Right hindlimb (tissue), 1 donor: ENCODE measurements at regions not wholly inside any gene's neighbourhood (a gene's known extent, or its start where the extent isn't known, plus 50 kb on each side); places are given as distances from the start of the nearest gene placed in this dataset.

ENCODE experiments used
- DNase-seq: peaks from one replicate; pipeline ENCODE4 v3.0.0-alpha.2; 2018

- no peak for DNase-seq
Measured at GRCh38 chr21:16376673-16377072, 646.9 kb downstream of the USP25 start.

- DNase-seq = peak; percentile 50
Measured at GRCh38 chr21:16377120-16377658, 647.4 kb downstream of the USP25 start.

GRCh38 chr21:16377857-16378256, 648.1 kb downstream of the USP25 start:
- no peak for DNase-seq

- no peak for DNase-seq
Measured at GRCh38 chr21:16378525-16378924, 648.7 kb downstream of the USP25 start.

- DNase-seq = no peak
Measured at GRCh38 chr21:16388291-16388690, 658.5 kb downstream of the USP25 start.

- DNase-seq = no peak
Measured at GRCh38 chr21:16388911-16389560, 659.3 kb downstream of the USP25 start.

- no peak for DNase-seq
Measured at GRCh38 chr21:16389643-16390042, 659.9 kb downstream of the USP25 start.

- DNase-seq = no peak
Measured at GRCh38 chr21:16395285-16395684, 665.5 kb downstream of the USP25 start.

GRCh38 chr21:16402752-16403151, 673.0 kb downstream of the USP25 start:
- no peak for DNase-seq

- peak; percentile 50 for DNase-seq
Measured at GRCh38 chr21:16404776-16405175, 675.0 kb downstream of the USP25 start.

GRCh38 chr21:16406355-16406754, 676.6 kb downstream of the USP25 start:
- no peak for DNase-seq

GRCh38 chr21:16407403-16408240, 677.8 kb downstream of the USP25 start:
- DNase-seq = no peak

GRCh38 chr21:16408280-16408679, 678.5 kb downstream of the USP25 start:
- no peak for DNase-seq

- no peak for DNase-seq
Measured at GRCh38 chr21:16409352-16409751, 679.6 kb downstream of the USP25 start.

- no peak for DNase-seq
Measured at GRCh38 chr21:16418226-16418625, 688.4 kb downstream of the USP25 start.

GRCh38 chr21:16418642-16419041, 688.9 kb downstream of the USP25 start:
- no peak for DNase-seq

GRCh38 chr21:16419188-16419921, 689.6 kb downstream of the USP25 start:
- peak; percentile 92 for DNase-seq

GRCh38 chr21:16420031-16420724, 690.4 kb downstream of the USP25 start:
- DNase-seq = peak; percentile 71

- DNase-seq = no peak
Measured at GRCh38 chr21:16421007-16421406, 691.2 kb downstream of the USP25 start.

GRCh38 chr21:16421965-16422364, 692.2 kb downstream of the USP25 start:
- no peak for DNase-seq

GRCh38 chr21:16422702-16423101, 692.9 kb downstream of the USP25 start:
- no peak for DNase-seq

- DNase-seq = no peak
Measured at GRCh38 chr21:16423921-16424320, 694.1 kb downstream of the USP25 start.

GRCh38 chr21:16424331-16424751, 694.6 kb downstream of the USP25 start:
- peak; percentile 40 for DNase-seq
